Keratinocyte (primary cell): ENCODE measurements at regions not wholly inside any gene's neighbourhood (a gene's known extent, or its start where the extent isn't known, plus 50 kb on each side); places are given as distances from the start of the nearest gene placed in this dataset.
A peak's percentile ranks its signal among the peaks of the same experiment; 100 is the strongest.

Experiments
- DNase-seq: peaks from one replicate; pipeline ENCODE4 v3.0.0-alpha.2; 2011; ENCODE audit warnings: low read depth, missing footprints, low spot score
- FAIRE-seq: peaks from 2 replicates; lab custom pipeline; 2011; peaks lifted over from hg19 to GRCh38; lab: Jason Lieb, UNC
- H2AFZ ChIP-seq: 2 replicates; pipeline ENCODE4 v1.6.0; 2012; ENCODE audit warnings: low read length, control low read depth, inconsistent platforms; ENCODE audit not compliant: control insufficient read depth
- H3K27ac ChIP-seq: 2 replicates; pipeline ENCODE4 v1.5.1; 2011; ENCODE audit warnings: low read length; ENCODE audit not compliant: control insufficient read depth, insufficient read depth
- H3K27me3 ChIP-seq: 3 replicates; pipeline ENCODE4 v1.6.0; 2011; ENCODE audit warnings: low read length; ENCODE audit not compliant: control insufficient read depth, insufficient read depth; ENCODE audit errors: extremely low read depth
- H3K36me3 ChIP-seq, 2 experiments: 2 replicates in 1 of 2; 3 replicates in 1 of 2; pipeline ENCODE4 v1.5.1; 2011; ENCODE audit warnings: low read length in 2 of 2, mild to moderate bottlenecking in 1 of 2; ENCODE audit not compliant: control insufficient read depth in 2 of 2, insufficient read depth in 2 of 2; ENCODE audit errors: extremely low read depth in 1 of 2
- H3K4me1 ChIP-seq: 3 replicates; pipeline ENCODE4 v1.5.1; 2011; ENCODE audit warnings: low read length; ENCODE audit not compliant: control insufficient read depth, insufficient read depth; ENCODE audit errors: extremely low read depth
- H3K4me2 ChIP-seq: 3 replicates; pipeline ENCODE4 v1.6.0; 2011; ENCODE audit warnings: low read depth, low read length; ENCODE audit not compliant: control insufficient read depth, insufficient read depth; ENCODE audit errors: extremely low read depth
- H3K4me3 ChIP-seq, 3 experiments: fragments of 200-600 bp in 1 of 3; sonication (generic) in 1 of 3; 2 replicates in 2 of 3; 3 replicates in 1 of 3; pipeline ENCODE4 v1.5.1; 2011 to 2016; ENCODE audit warnings: low read length in 3 of 3, mild to moderate bottlenecking in 3 of 3, control low read depth in 2 of 3, inconsistent platforms in 1 of 3, low read depth in 1 of 3, mixed read lengths in 1 of 3, mixed run types in 1 of 3, moderate library complexity in 1 of 3; ENCODE audit not compliant: control insufficient read depth in 2 of 3, insufficient read depth in 2 of 3; ENCODE audit errors: extremely low read depth in 1 of 3
- H3K79me2 ChIP-seq: 2 replicates; pipeline ENCODE4 v1.6.0; 2012; ENCODE audit warnings: low read length; ENCODE audit not compliant: control insufficient read depth, insufficient read depth
- H3K9ac ChIP-seq: 3 replicates; pipeline ENCODE4 v1.6.0; 2011; ENCODE audit warnings: low read length; ENCODE audit not compliant: control insufficient read depth, insufficient read depth; ENCODE audit errors: extremely low read depth
- H3K9me1 ChIP-seq: 3 replicates; pipeline ENCODE4 v1.6.0; 2011; ENCODE audit warnings: low read length; ENCODE audit not compliant: control insufficient read depth, insufficient read depth; ENCODE audit errors: extremely low read depth
- H3K9me3 ChIP-seq: 2 replicates; pipeline ENCODE4 v1.5.1; 2012; ENCODE audit warnings: low read depth, low read length; ENCODE audit not compliant: control insufficient read depth
- H4K20me1 ChIP-seq: 3 replicates; pipeline ENCODE4 v1.6.0; 2011; ENCODE audit warnings: low read length; ENCODE audit not compliant: control insufficient read depth, insufficient read depth; ENCODE audit errors: extremely low read depth
- CTCF ChIP-seq, 3 experiments: IDR thresholded peaks in 1 of 3; conservative IDR thresholded peaks in 1 of 3; optimal IDR thresholded peaks in 1 of 3; 2 replicates in 2 of 3; 3 replicates in 1 of 3; pipeline versions ENCODE3 to v1.5.1; 2011; ENCODE audit warnings: low read length in 3 of 3, mild to moderate bottlenecking in 3 of 3, moderate library complexity in 2 of 3, control low read depth in 1 of 3, inconsistent platforms in 1 of 3; ENCODE audit not compliant: insufficient read depth in 2 of 3; ENCODE audit errors: extremely low read depth in 1 of 3
- EZH2 ChIP-seq: IDR thresholded peaks from one replicate; pipeline ENCODE4 v1.6.1; 2012; ENCODE audit warnings: inconsistent platforms, mild to moderate bottlenecking, low read length, moderate library complexity
- dilution Hi-C: fragments of 300-500 bp; cut with MboI; formaldehyde crosslinking; loops from one replicate; pipeline ENCODE4 v1.7.0; 2020; ENCODE audit warnings: low sequenced_read_pairs; ENCODE audit not compliant: extremely low pct_ligation_motif_present

- no peaks in the 10 kb centered on the region for H3K4me1 ChIP-seq
- FAIRE-seq (no peak), DNase-seq (no peak)
- H3K27me3 ChIP-seq: no peaks in the 10 kb centered on the region
- TF ChIP-seq EZH2 (no peak), CTCF (optimal IDR thresholded peaks at IDR 0.05 in 1 of 3, IDR thresholded peaks at IDR 0.05 in 1 of 3, conservative IDR thresholded peaks at IDR 0.05 in 1 of 3; ENCODE audit: extremely low read depth in 1 of 3, insufficient read depth in 2 of 3, low read length in 3 of 3) (no peak)
- H3K9me3 ChIP-seq: no peaks in the 10 kb centered on the region
- no peak overlapping the region for H2AFZ ChIP-seq
- no peak overlapping the region for H3K4me2 ChIP-seq
- H3K9ac ChIP-seq: no peak overlapping the region
- no peak overlapping the region for H3K4me3 ChIP-seq
- dilution Hi-C loops: no loop called here
- no peak overlapping the region for H3K27ac ChIP-seq
- H3K79me2 ChIP-seq: no peaks in the 10 kb centered on the region
- no peaks in the 10 kb centered on the region for H3K36me3 ChIP-seq
- H4K20me1 ChIP-seq: no peaks in the 10 kb centered on the region
- no peaks in the 10 kb centered on the region for H3K9me1 ChIP-seq
Measured at GRCh38 chr3:81311321-81311720, 450.1 kb downstream of the GBE1 start.

- Histone ChIP-seq H3K4me2 (no peak overlapping the region), H4K20me1 (no peaks in the 10 kb centered on the region), H3K4me1 (no peaks in the 10 kb centered on the region), H3K27ac (no peak overlapping the region), H3K9ac (no peak overlapping the region), H3K27me3 (no peaks in the 10 kb centered on the region), H3K79me2 (no peaks in the 10 kb centered on the region), H3K36me3 (no peaks in the 10 kb centered on the region), H2AFZ (no peak overlapping the region), H3K9me1 (no peaks in the 10 kb centered on the region), H3K4me3 (no peak overlapping the region), H3K9me3 (no peaks in the 10 kb centered on the region)
- TF ChIP-seq CTCF (optimal IDR thresholded peaks at IDR 0.05 in 1 of 3, IDR thresholded peaks at IDR 0.05 in 1 of 3, conservative IDR thresholded peaks at IDR 0.05 in 1 of 3; ENCODE audit: extremely low read depth in 1 of 3, insufficient read depth in 2 of 3, low read length in 3 of 3) (no peak), EZH2 (no peak)
- no peak for DNase-seq
- peak; percentile 83 for FAIRE-seq
- dilution Hi-C loops: no loop called here
Measured at GRCh38 chr3:81308306-81308705, 453.1 kb downstream of the GBE1 start.
